Fibroblast of lung (primary cell): ENCODE measurements at regions not wholly inside any gene's neighbourhood (a gene's known extent, or its start where the extent isn't known, plus 50 kb on each side); places are given as distances from the start of the nearest gene placed in this dataset.

Experiments used
- DNase-seq, 2 donors: peaks; one replicate each; pipeline versions ENCODE4 v3.0.0 to v3.0.0-alpha.2; 2010; ENCODE audit warnings: low read depth in 2 of 2
- H2AFZ ChIP-seq: 2 replicates; pipeline ENCODE4 v1.5.1; 2012; ENCODE audit warnings: low read length, control low read depth, inconsistent platforms
- H3K27ac ChIP-seq: 2 replicates; pipeline ENCODE4 v1.5.1; 2011; ENCODE audit warnings: low read length, control low read depth; ENCODE audit not compliant: insufficient read depth
- H3K27me3 ChIP-seq: 2 replicates; pipeline ENCODE4 v1.5.1; 2011; ENCODE audit warnings: mild to moderate bottlenecking, low read length; ENCODE audit not compliant: control insufficient read depth, insufficient read depth
- H3K36me3 ChIP-seq: 2 replicates; pipeline ENCODE4 v1.5.1; 2011; ENCODE audit warnings: low read length; ENCODE audit not compliant: control insufficient read depth, insufficient read depth
- H3K4me1 ChIP-seq: 2 replicates; pipeline ENCODE4 v1.5.1; 2011; ENCODE audit warnings: low read length; ENCODE audit not compliant: control insufficient read depth, insufficient read depth; ENCODE audit errors: extremely low read depth
- H3K4me2 ChIP-seq: 2 replicates; pipeline ENCODE4 v1.5.1; 2011; ENCODE audit warnings: low read length, control low read depth; ENCODE audit not compliant: insufficient read depth; ENCODE audit errors: extremely low read depth
- H3K4me3 ChIP-seq, 4 experiments: fragments of 200-600 bp in 1 of 4; sonication (generic) in 1 of 4; replicated peaks in 1 of 4; 2 replicates each; pipeline ENCODE4 v1.5.1; 2011 to 2016; ENCODE audit warnings: low read length in 4 of 4, low read depth in 3 of 4, mild to moderate bottlenecking in 3 of 4, control low read depth in 2 of 4, inconsistent platforms in 1 of 4, mixed read lengths in 1 of 4; ENCODE audit not compliant: insufficient read depth in 1 of 4; ENCODE audit errors: control extremely low read depth in 1 of 4
- H3K79me2 ChIP-seq: 2 replicates; pipeline ENCODE4 v1.5.1; 2012; ENCODE audit warnings: mild to moderate bottlenecking, low read length, inconsistent platforms; ENCODE audit not compliant: control insufficient read depth, insufficient read depth
- H3K9ac ChIP-seq: 2 replicates; pipeline ENCODE4 v1.5.1; 2011; ENCODE audit warnings: mild to moderate bottlenecking, low read length, control low read depth; ENCODE audit not compliant: insufficient read depth
- H3K9me3 ChIP-seq: 2 replicates; pipeline ENCODE4 v1.5.1; 2012; ENCODE audit warnings: low read depth, low read length; ENCODE audit not compliant: control insufficient read depth, insufficient read depth
- H4K20me1 ChIP-seq: 2 replicates; pipeline ENCODE4 v1.5.1; 2011; ENCODE audit warnings: low read length; ENCODE audit not compliant: control insufficient read depth, insufficient read depth; ENCODE audit errors: extremely low read depth
- CTCF ChIP-seq, 2 donors: IDR thresholded peaks in 1 of 2; conservative IDR thresholded peaks in 1 of 2; 1 replicate in 1 of 2; 2 replicates in 1 of 2; pipeline ENCODE4 v1.5.1; 2011 to 2012; ENCODE audit warnings: low read length in 2 of 2, control low read depth in 1 of 2, inconsistent platforms in 1 of 2, low read depth in 1 of 2, mild to moderate bottlenecking in 1 of 2
- EZH2 ChIP-seq: IDR thresholded peaks from 2 replicates; pipeline ENCODE4 v1.5.1; 2012; ENCODE audit warnings: low read length, control low read depth, mild to moderate bottlenecking; ENCODE audit errors: missing control alignments

GRCh38 chr5:103353581-103353980, 95.0 kb downstream of the MACIR start:
- Histone ChIP-seq H3K4me3 (no peak overlapping the region), H3K36me3 (no peaks in the 10 kb centered on the region), H3K9ac (no peak overlapping the region), H3K27ac (no peak overlapping the region), H4K20me1 (no peaks in the 10 kb centered on the region), H3K27me3 (no peaks in the 10 kb centered on the region), H2AFZ (no peak overlapping the region), H3K4me2 (no peak overlapping the region), H3K79me2 (no peaks in the 10 kb centered on the region), H3K9me3 (no peaks in the 10 kb centered on the region), H3K4me1 (peaks cover 2% of the 10 kb centered on the region)
- no peak for DNase-seq
- TF ChIP-seq EZH2, result no peak
- TF ChIP-seq CTCF (conservative IDR thresholded peaks at IDR 0.05 in 1 of 2, IDR thresholded peaks at IDR 0.05 in 1 of 2; ENCODE audit: low read depth in 1 of 2, low read length in 2 of 2), result no peak

DNA sequence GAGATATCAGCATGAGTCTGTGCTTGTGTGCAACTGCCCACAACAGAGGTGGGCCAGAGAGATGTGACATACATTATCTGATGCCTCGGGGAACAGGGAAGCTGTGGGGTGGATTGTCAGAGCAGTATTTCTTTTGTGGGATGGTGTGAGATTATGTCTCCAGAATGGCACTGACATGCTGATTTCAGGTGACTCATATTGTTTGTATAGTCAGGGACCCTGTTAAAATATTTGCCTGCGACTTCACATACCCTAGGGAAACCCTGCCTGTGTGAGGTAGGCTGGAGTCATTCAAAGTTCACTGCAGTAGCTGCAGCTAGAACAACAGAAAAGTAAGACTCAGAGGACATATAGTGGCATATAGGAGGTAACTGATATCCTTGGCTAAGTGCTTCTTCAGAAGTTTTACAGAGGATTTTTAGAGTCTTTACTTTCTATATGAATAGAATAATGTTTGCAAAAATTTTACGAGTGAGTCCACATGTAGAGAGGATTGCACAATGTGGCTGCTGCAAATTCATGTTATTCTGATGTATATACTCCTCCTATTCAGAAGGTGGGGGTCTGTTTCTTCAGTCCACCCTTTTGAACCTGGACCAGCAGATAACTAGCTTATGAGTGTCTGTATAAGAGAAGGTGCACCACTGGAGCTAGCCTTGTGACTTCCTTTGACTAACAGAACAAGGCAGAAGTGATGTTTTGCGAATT, 89.3 kb downstream of the MACIR start:
- H4K20me1 ChIP-seq, result no peaks in the 10 kb centered on the region
- H2AFZ ChIP-seq, result no peak overlapping the region
- no peaks in the 10 kb centered on the region for H3K4me1 ChIP-seq
- H3K4me2 ChIP-seq, result no peak overlapping the region
- H3K4me3 ChIP-seq, result no peak overlapping the region
- no peaks in the 10 kb centered on the region for H3K9me3 ChIP-seq
- TF ChIP-seq EZH2 (no peak), CTCF (conservative IDR thresholded peaks at IDR 0.05 in 1 of 2, IDR thresholded peaks at IDR 0.05 in 1 of 2; ENCODE audit: low read depth in 1 of 2, low read length in 2 of 2) (no peak)
- DNase-seq, result peak in 1 of 2 donors; percentile 8
- H3K36me3 ChIP-seq, result no peaks in the 10 kb centered on the region
- H3K27me3 ChIP-seq, result no peaks in the 10 kb centered on the region
- no peak overlapping the region for H3K27ac ChIP-seq
- no peaks in the 10 kb centered on the region for H3K79me2 ChIP-seq
- H3K9ac ChIP-seq, result no peak overlapping the region

GRCh38 chr5:103346162-103346748, 87.7 kb downstream of the MACIR start:
- Histone ChIP-seq H3K27me3 (no peaks in the 10 kb centered on the region), H3K4me2 (no peak overlapping the region), H3K9me3 (no peaks in the 10 kb centered on the region), H3K36me3 (no peaks in the 10 kb centered on the region), H3K4me1 (no peaks in the 10 kb centered on the region), H3K79me2 (no peaks in the 10 kb centered on the region), H4K20me1 (no peaks in the 10 kb centered on the region), H2AFZ (no peak overlapping the region), H3K9ac (no peak overlapping the region), H3K27ac (no peak overlapping the region), H3K4me3 (no peak overlapping the region)
- no peak for DNase-seq
- TF ChIP-seq CTCF (conservative IDR thresholded peaks at IDR 0.05 in 1 of 2, IDR thresholded peaks at IDR 0.05 in 1 of 2; ENCODE audit: low read depth in 1 of 2, low read length in 2 of 2), result no peak
- TF ChIP-seq EZH2, result no peak
